Upper lobe of right lung (tissue), 1 donor: ENCODE measurements at regions not wholly inside any gene's neighbourhood (a gene's known extent, or its start where the extent isn't known, plus 50 kb on each side); places are given as distances from the start of the nearest gene placed in this dataset.

ENCODE experiments used
- ATAC-seq: fragments of 200-7000 bp; cut with Tn5 transposase; one replicate; pipeline ENCODE4 v1.9.1; 2020; ENCODE audit warnings: mild to moderate bottlenecking, moderate library complexity
- DNase-seq: peaks from one replicate; pipeline ENCODE4 v3.0.0-alpha.2; 2020
- H3K27ac ChIP-seq: fragments of 200-600 bp; one replicate; pipeline ENCODE4 v1.8.0; 2022
- H3K27me3 ChIP-seq: fragments of 200-600 bp; one replicate; pipeline ENCODE4 v1.8.0; 2022; ENCODE audit warnings: mild to moderate bottlenecking
- H3K36me3 ChIP-seq: fragments of 200-600 bp; one replicate; pipeline ENCODE4 v1.8.0; 2022
- H3K4me1 ChIP-seq: fragments of 200-600 bp; one replicate; pipeline ENCODE4 v1.8.0; 2022
- H3K4me3 ChIP-seq: fragments of 200-600 bp; one replicate; pipeline ENCODE4 v1.8.0; 2022; ENCODE audit warnings: mild to moderate bottlenecking
- H3K9me3 ChIP-seq: fragments of 200-600 bp; one replicate; pipeline ENCODE4 v1.8.0; 2022
- intact Hi-C: fragments of 100-400 bp; cut with DNase I; formaldehyde crosslinking; loops from one replicate; pipeline ENCODE4 v1.11.0; 2022
- TF ChIP-seq, protein P1 (sequence below): fragments of 200-600 bp; IDR thresholded peaks from one replicate; pipeline ENCODE4 v1.8.0; 2022; ENCODE audit warnings: antibody characterized with exemption
- donor health status: DM: no; HTN: yes; CAD: no; lungs with severe emphysema.

DNA sequence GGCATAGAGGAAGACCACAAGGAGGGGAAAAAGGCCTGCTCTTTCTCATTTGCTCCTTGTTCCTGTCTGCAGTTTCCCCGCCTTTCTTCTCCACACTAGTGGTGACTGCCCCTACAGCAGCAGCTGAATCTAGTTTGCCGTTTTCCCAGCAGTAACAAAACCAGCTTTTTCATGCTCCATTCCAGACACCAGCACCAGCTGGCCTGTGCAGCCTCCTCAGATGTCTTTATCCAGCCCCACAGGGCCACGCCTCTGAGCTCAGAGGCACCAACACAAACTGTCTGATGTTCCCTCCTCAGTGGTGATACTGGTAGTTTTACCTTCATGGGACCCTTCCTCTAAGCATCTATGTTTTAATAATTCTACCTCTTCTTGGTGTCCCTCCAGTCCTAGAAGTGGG lies 70.4 kb upstream of the SLC24A3 start:
- H3K9me3 ChIP-seq = no peaks in the 10 kb centered on the region
- intact Hi-C loops = no loop called here
- no peaks in the 10 kb centered on the region for H3K36me3 ChIP-seq
- ATAC-seq (no peak), DNase-seq (no peak)
- no peaks in the 10 kb centered on the region for H3K4me1 ChIP-seq
- H3K4me3 ChIP-seq = no peak overlapping the region
- H3K27ac ChIP-seq = no peak overlapping the region
- H3K27me3 ChIP-seq = no peaks in the 10 kb centered on the region
- TF ChIP-seq, protein P1, sequence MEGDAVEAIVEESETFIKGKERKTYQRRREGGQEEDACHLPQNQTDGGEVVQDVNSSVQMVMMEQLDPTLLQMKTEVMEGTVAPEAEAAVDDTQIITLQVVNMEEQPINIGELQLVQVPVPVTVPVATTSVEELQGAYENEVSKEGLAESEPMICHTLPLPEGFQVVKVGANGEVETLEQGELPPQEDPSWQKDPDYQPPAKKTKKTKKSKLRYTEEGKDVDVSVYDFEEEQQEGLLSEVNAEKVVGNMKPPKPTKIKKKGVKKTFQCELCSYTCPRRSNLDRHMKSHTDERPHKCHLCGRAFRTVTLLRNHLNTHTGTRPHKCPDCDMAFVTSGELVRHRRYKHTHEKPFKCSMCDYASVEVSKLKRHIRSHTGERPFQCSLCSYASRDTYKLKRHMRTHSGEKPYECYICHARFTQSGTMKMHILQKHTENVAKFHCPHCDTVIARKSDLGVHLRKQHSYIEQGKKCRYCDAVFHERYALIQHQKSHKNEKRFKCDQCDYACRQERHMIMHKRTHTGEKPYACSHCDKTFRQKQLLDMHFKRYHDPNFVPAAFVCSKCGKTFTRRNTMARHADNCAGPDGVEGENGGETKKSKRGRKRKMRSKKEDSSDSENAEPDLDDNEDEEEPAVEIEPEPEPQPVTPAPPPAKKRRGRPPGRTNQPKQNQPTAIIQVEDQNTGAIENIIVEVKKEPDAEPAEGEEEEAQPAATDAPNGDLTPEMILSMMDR = no peak

DNA sequence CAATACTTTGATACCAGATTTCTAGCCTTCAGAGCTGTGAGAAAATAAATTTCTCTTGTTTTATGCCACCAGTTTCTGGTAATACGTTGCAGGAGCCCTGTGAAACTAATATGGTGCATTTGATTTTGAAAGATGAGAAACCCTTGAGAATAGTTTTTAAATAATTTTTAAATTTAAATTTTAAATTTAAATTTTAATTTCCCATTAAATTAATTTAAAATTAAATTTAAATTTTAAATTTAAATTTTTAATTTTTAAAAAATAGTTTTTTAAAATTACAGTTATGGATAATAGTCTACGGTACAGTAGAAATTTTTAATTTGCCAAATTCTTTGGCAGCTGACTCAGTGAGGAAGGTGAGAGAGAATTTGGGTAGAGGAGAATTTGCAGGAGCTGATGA lies 68.6 kb upstream of the SLC24A3 start:
- H3K27ac ChIP-seq = no peak overlapping the region
- ATAC-seq = no peak
- no peaks in the 10 kb centered on the region for H3K27me3 ChIP-seq
- no peak for DNase-seq
- intact Hi-C loops = no loop called here
- no peaks in the 10 kb centered on the region for H3K9me3 ChIP-seq
- H3K4me1 ChIP-seq = no peaks in the 10 kb centered on the region
- TF ChIP-seq, protein P1 = no peak
- H3K4me3 ChIP-seq = no peak overlapping the region
- no peaks in the 10 kb centered on the region for H3K36me3 ChIP-seq

DNA sequence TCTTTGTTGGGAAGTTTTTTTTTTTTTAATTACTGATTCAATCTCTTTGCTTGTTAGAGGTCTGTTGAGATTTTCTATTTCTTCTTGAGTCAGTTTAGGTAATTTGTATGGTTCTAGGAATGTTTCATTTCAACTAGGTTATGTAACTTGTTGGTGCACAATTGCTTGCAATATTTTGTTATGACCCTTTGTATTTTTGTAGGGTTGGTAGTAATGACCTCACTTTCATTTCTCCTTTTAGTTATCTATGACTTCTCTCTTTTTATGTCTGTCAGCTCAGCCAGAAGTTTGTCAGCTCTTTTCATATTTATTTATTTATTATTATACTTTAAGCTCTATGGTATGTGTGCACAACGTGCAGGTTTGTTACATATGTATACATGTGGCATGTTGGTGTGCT lies 51.1 kb upstream of the SLC24A3 start:
- DNase-seq (no peak), ATAC-seq (no peak)
- Histone ChIP-seq H3K27me3 (no peaks in the 10 kb centered on the region), H3K27ac (no peak overlapping the region), H3K4me1 (no peaks in the 10 kb centered on the region), H3K36me3 (no peaks in the 10 kb centered on the region), H3K9me3 (no peaks in the 10 kb centered on the region), H3K4me3 (no peak overlapping the region)
- TF ChIP-seq, protein P1 = no peak
- intact Hi-C loops = no loop called here
